ENCODE measurements at regions not wholly inside any gene's neighbourhood (a gene's known extent, or its start where the extent isn't known, plus 50 kb on each side); places are given as distances from the start of the nearest gene placed in this dataset.
"Not testable (repeated sequence)": the region's sequence is repeated elsewhere in the genome, so short reads cannot be mapped to it uniquely, and the experiment has no call there.

DNA sequence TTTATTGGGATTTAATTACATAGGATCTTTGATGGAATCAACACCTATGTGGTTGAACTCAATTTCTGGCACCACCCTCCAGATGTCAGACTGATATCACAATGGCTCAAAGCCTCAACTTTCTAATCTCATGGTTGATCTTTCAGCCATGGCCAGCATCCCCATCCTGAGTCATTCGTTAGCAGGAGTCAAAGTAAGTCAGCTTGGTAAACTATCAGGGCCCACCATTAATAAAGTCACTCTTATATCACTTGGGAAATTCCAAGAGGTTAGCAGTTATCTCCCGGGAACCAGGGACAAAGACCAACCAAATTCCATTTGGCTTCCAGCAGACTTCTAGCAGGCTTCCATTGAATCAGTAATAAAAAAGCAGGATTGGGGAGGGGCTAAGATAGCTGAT, 50.7 kb upstream of the TNFSF4 start:
- ChIA-PET POLR2A (no interaction called here), CTCF (no interaction called here)

DNA sequence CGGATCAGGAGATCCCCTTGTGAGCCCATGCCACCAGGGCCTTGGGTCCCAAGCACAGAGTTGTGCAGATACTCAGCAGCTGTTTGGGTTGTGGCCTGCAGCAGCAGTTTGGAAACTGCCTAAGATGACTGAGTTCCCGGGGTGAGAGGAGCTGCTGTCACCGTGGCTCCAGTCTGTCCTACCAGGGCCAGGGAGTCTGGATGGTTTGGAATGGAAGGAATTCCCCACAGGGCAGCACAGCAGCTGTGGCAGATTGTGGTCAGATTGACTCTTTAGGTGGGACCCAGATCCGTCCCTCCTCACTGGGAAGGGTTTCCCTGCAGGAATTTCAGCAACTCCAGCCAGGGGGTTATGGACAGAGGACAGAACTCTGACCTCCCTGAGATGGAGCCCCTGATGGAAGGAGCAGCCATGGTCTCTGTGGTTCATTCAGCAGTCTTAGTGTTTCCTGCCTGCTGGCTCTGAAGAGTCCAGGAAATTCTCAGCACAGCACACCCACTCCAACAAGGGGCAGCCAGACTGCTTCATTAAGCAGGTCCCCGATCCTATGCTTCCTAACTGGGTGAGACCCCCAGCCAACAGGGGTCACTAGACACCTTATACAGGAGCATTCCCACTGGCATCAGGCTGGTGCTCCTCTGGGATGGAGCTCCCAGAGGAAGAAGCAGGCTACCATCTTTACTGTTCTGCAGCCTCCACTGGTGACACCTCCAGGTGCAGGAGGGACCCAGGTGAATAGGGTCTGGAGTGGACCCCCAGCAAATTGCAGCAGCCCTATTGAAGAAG, 51.5 kb upstream of the TNFSF4 start:
- POLR2A ChIA-PET: no interaction called here
- CTCF ChIA-PET: no interaction called here

DNA sequence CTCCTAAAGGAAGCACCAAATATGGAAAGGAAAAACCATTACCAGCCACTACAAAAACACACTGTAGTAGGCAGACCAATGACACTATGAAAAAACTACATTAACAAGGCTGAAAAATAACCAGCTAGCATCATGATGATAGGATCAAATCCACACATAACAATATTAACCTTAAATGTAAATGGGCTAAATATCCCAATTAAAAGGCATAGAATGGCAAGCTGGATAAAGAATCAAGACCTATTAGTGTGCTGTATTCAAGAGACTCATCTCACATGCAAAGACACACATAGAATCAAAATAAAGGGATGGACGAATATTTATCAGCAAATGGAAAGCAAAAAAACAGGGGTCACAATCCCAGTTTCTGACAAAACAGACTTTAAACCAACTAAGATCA, 53.2 kb upstream of the TNFSF4 start:
- POLR2A ChIA-PET, CTCF ChIA-PET: not testable (repeated sequence)

GRCh38 chr1:173266841-173267240, 59.7 kb upstream of the TNFSF4 start:
- CTCF ChIA-PET: no interaction called here

DNA sequence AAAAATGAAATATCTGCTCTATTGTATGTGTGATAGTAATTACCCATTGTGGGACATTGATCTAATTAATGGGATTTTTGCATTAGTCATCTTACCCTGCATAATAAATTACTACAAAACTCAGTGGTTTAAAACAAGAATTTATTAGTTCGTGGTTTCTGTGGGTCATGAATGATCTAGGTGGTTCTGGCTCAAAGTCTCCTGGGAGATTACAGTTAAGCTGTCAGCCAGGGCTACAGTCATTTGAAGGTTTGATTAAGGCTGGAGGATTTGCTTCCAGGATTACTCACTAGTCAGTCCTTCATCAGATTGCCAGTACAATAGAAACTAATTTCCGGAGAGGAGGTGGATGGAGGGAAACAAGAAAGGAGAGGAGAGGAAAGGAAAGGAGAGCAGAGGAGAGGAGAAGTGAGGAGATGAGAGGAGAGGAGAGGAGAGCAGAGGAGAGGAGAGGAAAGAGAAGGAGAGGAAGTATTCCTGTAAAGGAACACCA, 60.4 kb upstream of the TNFSF4 start:
- CTCF ChIA-PET: no interaction called here
- POLR2A ChIA-PET: no interaction called here

More at GRCh38 chr1:173266841-173267240, 59.7 kb upstream of the TNFSF4 start:
- POLR2A ChIA-PET: no interaction called here

DNA sequence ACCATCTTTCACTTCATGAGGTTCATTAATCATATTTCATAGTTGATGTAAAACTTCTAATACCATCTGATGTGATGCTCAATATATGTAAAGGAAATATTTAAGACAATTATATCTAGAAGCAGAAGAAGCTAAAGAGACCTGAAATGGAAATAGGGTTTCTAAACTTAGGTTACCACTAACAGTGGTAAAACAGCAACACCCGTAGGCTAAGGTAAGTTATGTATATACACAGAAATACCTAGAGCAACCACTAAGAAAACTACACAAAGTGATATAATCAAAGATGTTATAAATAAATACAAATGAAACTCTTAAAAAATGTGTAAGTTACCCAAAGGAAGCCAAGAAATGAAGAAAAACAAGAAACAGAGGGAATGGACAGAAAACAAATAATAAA, 61.1 kb upstream of the TNFSF4 start:
- ChIA-PET CTCF (no interaction called here), POLR2A (no interaction called here)

DNA sequence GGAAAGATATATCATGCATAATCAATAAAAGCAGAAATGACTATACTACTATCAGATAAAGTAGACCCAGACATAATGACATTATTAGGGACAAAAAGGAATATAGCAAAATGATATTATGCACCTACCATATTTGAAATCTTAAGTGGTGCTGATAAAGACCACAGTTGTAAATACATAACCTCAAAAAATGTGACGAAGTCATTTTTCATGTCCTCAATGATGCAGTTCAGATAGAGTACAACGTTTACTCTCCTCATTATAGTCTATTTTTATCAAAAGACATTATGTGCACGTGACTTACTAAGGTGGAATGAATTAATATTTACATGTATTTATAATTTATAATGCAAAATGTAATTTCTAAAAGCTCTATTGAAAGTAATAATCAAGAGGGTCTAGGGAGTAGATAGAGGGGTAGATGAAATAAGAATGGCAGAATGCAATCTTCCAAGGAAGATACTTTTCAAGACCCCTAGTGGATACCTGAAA, 61.7 kb upstream of the TNFSF4 start:
- CTCF ChIA-PET: no interaction called here
- POLR2A ChIA-PET: no interaction called here

DNA sequence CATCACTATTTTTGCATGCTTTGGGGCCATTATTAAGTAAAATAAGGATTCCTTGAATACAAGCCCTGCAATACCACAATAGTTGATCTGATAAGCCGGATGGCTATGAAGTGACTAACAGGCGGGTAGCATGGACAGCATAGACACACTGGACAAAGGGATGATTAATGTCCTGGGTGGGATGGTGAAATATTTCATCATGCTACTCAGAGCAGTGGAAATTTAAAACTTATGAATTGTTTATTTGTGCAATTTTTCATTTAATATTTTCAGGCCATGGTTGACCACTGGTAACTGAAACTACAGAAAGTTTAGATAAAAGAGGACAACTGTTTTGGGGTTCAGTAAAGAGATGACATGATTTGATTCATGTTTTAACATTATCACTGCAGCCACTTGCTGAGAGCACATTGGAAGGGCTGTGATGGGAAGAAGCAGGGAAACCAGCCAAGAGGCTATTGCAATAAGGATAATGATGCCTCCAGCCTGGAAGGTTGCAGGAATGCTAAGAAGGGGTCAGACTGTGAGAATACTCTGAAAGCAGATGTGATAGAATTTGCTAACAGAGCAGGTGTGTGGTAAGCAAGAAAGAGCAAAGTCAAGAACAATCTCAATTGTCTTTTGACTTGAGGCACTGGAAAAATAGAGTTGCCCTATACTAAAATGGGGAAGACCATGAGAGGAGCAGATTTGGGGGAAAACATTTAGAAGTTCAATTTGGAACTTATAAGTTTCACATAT, 62.5 kb upstream of the TNFSF4 start:
- ChIA-PET CTCF (no interaction called here), POLR2A (no interaction called here)

- POLR2A ChIA-PET: no interaction called here
- CTCF ChIA-PET: no interaction called here
Observed at GRCh38 chr1:173270243-173270642, 63.1 kb upstream of the TNFSF4 start.

- CTCF ChIA-PET: not testable (repeated sequence)
Observed at GRCh38 chr1:173271021-173271420, 63.9 kb upstream of the TNFSF4 start.

GRCh38 chr1:173275496-173275895, 68.4 kb upstream of the TNFSF4 start:
- CTCF ChIA-PET: interaction anchor here (0.6 kb wide), 1 partner anchor 430 kb away, joined by 3 read pairs; no protein-coding TSS in a partner anchor

More at GRCh38 chr1:173271021-173271420, 63.9 kb upstream of the TNFSF4 start:
- POLR2A ChIA-PET: not testable (repeated sequence)

DNA sequence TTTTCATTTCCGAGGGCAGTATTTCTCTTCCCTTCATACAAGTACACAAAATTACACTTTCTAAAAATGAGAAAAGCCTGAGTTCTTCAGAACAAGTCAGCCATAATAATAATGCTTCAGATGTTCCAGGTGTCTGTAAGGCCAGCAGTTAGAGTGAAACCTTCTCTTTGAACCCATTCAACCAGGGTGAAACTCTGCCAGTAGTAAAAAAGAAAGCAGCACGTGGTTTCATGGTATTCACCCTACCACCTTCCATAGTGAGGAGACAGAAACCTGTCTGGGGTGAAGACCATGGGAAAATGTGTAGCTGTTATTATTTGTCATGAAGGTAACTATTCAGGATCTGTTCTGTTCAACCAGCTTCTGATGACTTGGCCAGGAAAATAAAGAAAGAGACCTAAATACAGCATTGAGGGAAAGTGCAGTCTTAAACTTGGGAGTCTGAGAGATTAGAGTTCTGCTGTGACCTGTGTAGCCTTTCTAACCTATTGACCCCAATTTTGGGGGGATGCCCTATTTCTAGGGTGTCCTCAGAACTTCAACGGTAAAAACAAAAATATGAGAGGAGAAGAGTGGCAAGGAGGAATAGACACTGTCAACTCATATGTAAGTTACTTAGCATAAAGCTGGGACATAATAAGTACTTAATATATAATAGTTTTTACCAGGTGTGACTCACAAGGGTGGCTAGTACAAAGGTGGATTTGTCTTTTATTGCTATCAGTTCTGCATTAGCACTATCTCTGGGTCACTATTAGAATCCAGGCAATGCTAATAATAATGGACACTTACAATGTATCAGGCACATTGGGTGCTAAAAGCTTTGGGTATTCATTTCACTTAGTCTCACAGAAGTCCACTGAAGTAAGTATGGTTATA, 70.0 kb upstream of the TNFSF4 start:
- POLR2A ChIA-PET: no interaction called here
- CTCF ChIA-PET: no interaction called here

More at GRCh38 chr1:173275496-173275895, 68.4 kb upstream of the TNFSF4 start:
- POLR2A ChIA-PET: no interaction called here

DNA sequence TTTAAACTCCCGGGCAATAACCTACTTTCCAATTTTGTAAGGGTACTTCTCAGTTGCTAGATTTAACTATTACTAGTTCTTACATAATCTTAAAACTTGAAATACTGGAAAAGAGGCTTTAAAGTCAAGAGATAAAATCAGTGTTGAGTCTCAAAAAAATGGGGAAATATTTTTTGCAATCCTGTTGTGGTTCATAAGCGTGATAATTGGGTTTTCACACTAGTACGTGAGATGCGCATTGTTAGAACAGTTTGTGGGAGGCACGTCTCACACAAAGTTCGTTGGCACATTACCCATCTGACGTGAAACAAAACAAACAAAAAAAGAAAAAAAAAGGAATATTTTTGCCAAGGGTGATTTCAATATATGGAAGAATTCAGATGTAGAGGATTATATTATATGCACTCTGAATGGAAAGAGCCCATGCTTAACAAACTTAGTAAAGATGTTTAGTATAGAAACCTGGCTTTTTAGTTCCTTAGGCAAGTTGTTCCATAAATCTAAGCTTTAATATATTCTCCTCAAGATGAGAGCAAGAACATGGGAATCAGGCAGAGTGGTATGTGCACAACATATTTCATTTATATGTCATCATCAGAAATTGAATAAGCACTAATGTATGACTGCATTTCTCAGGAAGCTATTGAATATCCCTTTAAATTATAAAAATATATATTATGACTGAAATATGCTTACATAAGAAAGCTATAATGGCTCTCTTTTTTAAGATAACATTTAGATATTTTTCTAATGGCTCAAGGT, 73.9 kb upstream of the TNFSF4 start:
- ChIA-PET POLR2A (no interaction called here), CTCF (no interaction called here)

- CTCF ChIA-PET: no interaction called here
- POLR2A ChIA-PET: no interaction called here
Observed at GRCh38 chr1:173285048-173285447, 77.9 kb upstream of the TNFSF4 start.

DNA sequence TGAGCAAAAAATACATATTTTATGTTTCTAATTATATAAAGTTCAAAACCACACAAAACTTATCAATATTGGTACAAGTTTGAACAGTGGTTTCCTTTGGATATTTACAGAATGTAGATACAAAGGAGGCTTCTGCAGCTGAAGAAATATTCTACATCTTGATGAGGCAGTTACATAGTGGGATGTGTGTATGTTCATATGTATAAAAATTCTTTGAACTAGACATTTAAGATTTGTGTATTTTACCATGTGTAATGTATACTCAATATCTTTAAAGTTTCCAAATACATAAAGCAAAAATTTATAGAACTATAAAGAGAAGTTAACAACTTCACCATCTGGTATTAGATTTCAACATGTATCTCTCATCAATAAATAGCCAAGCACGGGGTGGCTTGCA, 80.7 kb upstream of the TNFSF4 start:
- POLR2A ChIA-PET: no interaction called here
- CTCF ChIA-PET: no interaction called here

GRCh38 chr1:173293756-173294155, 86.6 kb upstream of the TNFSF4 start:
- ChIA-PET POLR2A (no interaction called here), CTCF (no interaction called here)

DNA sequence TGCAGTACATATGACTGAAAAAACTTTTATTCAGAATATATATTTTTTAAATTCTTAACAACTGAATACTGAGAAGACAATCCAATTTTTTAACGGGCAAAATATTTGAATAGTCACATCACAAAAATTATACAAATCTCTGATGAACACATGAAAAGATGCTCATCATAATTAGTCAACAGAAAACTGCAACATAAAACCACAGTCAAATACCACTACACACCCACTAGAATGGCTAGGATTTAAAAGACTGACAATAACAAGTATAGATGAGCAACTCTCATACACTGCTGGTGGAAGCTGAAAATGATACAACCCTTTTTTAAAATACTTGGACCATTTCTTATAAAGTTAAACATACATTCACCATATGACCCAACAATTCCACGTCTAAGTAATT, 87.7 kb upstream of the TNFSF4 start:
- CTCF ChIA-PET: interaction anchor here (1.4 kb wide), 1 partner anchor 550 kb away, joined by 3 read pairs; no protein-coding TSS in a partner anchor
- POLR2A ChIA-PET: no interaction called here

- CTCF ChIA-PET: interaction anchor here (1.4 kb wide), 1 partner anchor 550 kb away, joined by 3 read pairs; no protein-coding TSS in a partner anchor
- POLR2A ChIA-PET: no interaction called here
Observed at GRCh38 chr1:173295391-173295790, 88.3 kb upstream of the TNFSF4 start.

DNA sequence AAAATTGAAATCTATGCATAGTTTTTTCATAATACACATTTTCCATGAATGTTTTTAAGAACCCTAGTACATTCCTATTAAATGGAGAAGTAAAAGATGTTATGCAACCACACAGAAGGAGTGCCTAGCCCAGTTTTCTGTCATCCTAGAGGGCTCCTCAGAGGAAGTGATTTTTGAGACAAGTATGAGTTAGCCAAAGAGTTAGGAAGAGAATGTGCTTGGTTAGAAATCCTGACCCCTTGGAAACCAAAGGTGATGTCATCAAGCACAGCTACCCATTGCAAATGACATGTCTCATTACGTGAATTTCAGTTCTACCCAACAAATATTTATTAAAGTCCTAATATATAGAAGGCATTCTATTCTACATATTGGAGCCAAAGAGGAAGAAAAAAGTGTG, 88.9 kb upstream of the TNFSF4 start:
- ChIA-PET CTCF (interaction anchor here (1.4 kb wide), 1 partner anchor 551 kb away, joined by 3 read pairs; no protein-coding TSS in a partner anchor), POLR2A (no interaction called here)

Data from activated CD8-positive, alpha-beta memory T cell treated with anti-CD3 and anti-CD28 coated beads for 36 hours (primary cell).